WI38 (cell line): ENCODE measurements at regions not wholly inside any gene's neighbourhood (a gene's known extent, or its start where the extent isn't known, plus 50 kb on each side); places are given as distances from the start of the nearest gene placed in this dataset.

ENCODE experiments used
- H3K4me3 ChIP-seq: 2 replicates; pipeline ENCODE4 v1.5.1; 2011; ENCODE audit warnings: low read depth, mild to moderate bottlenecking, control low read depth, low read length
- TF ChIP-seq, protein P1 (sequence below): IDR thresholded peaks from 2 replicates; pipeline ENCODE4 v1.5.1; 2012; ENCODE audit warnings: low read depth, mild to moderate bottlenecking, control low read depth, low read length

DNA sequence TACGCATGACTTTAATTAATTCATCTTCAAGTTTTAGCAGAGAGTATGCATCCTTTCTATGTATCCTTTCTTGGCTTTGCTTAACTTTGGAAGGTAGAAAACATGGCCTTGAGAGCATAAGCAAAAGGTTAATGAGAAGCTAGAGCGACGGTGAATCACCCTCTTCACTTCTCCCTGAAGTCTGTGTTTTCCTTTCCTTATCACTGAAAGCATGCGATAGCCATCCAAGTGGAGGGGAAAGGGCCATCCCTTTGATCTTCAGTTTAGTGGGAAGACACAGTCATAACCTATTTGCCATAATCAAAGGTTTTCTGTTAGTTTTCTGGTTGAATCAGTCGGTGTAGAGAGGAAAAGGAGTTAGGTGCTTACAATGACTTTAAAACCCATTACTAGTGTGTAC is 354.0 kb upstream of the ROBO2 start:
- no peak overlapping the region for H3K4me3 ChIP-seq
- TF ChIP-seq, protein P1, sequence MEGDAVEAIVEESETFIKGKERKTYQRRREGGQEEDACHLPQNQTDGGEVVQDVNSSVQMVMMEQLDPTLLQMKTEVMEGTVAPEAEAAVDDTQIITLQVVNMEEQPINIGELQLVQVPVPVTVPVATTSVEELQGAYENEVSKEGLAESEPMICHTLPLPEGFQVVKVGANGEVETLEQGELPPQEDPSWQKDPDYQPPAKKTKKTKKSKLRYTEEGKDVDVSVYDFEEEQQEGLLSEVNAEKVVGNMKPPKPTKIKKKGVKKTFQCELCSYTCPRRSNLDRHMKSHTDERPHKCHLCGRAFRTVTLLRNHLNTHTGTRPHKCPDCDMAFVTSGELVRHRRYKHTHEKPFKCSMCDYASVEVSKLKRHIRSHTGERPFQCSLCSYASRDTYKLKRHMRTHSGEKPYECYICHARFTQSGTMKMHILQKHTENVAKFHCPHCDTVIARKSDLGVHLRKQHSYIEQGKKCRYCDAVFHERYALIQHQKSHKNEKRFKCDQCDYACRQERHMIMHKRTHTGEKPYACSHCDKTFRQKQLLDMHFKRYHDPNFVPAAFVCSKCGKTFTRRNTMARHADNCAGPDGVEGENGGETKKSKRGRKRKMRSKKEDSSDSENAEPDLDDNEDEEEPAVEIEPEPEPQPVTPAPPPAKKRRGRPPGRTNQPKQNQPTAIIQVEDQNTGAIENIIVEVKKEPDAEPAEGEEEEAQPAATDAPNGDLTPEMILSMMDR = no peak

DNA sequence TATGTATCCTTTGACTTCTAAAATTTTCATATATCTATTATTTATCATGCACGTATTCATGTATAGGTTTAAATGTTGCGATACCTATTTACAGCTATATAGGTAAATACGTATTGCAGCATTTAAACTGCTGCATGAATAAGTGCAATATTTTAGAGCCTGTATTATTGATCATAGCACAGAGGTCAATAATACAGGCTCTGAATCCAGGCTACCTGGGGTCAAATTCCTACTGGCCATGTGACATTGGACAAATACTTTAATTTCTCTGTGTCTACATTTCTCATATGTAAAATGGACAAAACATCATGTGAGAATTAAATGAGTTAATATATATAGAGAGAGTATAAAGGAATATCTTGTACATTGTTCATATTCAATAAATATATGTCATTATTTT is 352.9 kb upstream of the ROBO2 start:
- TF ChIP-seq, protein P1 = no peak
- no peak overlapping the region for H3K4me3 ChIP-seq

DNA sequence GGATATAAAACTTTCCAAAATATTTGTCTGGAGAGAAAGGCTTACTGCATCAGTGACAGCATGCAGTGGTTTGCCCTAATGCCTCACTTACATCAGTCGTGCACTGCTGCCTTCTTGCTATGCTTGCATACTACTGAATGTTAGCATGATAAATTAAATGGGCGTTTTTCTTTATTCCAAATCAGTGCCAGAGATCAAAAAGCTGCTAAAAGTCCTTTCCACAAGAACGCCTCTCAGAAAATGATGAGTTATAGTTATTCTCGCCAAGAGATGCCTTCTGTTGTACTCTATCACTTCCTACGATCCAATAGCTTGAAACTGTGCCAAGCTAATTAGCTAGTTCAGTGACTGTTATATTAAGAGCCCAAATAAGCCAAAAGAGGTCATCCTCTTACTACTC is 345.8 kb upstream of the ROBO2 start:
- TF ChIP-seq, protein P1 = no peak
- no peak overlapping the region for H3K4me3 ChIP-seq

DNA sequence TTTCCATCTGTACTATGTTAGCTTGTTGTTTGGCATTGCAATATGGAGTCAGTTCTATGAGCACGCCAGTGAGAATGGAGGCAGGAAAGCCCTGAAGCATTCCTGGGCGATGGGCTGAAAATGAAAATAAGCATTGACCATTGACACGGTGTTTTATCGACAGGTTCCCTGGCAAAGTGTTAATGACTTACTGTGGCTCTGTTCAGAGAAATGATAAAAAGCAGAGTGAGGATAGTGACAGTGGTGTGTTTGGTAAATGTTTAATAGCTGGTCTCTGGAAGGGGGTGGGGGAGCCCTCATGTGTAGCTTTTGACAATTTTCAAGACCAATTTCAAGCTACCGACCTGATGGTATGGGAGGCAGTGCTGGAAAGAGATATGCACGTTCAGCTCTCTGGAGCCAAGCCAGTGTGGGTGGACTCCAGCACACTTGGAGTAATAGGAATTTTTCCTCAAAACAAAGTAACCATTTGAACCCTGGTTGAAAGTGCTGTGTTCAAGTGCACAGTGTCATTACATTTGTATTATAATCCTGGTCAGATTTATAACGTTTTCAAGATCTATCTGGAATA is 341.7 kb upstream of the ROBO2 start:
- H3K4me3 ChIP-seq = no peak overlapping the region
- TF ChIP-seq, protein P1 = no peak

DNA sequence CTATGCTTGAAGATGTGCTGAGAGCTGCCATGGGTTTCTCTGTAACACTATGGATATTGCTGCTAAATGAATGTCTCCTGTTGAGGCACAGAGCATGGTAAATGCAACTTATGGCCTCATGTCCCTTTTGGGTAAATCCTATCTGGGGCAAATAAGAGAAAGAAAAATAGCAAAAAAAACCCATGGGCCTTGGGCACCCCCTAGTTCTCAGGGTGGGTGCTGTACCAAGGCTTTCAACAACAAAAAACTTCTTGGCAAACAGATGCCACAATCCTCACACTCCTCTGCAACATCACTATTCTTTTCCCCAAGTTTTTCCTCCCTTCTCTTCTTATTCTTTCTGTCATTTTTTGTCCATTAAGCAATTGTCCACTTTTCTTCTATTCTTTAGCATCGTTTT is 340.1 kb upstream of the ROBO2 start:
- TF ChIP-seq, protein P1 = no peak

DNA sequence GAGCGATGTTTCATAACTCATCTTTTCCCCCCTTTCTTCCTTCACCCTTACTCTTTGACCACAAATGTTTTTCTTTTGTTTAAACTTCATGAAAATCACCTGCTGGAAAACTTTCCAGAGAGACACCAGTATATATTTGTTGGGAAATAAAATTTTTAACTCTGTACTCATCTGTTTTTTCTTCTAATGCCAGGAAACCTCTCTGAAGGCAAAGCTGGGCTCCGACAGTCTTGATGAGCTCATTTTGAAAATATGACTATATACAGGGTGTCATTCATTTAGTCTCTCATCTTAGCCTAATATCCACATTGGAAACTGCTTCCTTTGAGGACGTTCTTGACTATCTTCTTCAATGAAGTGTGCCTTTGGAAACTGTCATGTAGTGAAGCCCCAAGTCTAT is 339.6 kb upstream of the ROBO2 start:
- H3K4me3 ChIP-seq = no peak overlapping the region
- TF ChIP-seq, protein P1 = no peak

More for the DNA sequence above, 340.1 kb upstream of the ROBO2 start:
- H3K4me3 ChIP-seq = no peak overlapping the region

DNA sequence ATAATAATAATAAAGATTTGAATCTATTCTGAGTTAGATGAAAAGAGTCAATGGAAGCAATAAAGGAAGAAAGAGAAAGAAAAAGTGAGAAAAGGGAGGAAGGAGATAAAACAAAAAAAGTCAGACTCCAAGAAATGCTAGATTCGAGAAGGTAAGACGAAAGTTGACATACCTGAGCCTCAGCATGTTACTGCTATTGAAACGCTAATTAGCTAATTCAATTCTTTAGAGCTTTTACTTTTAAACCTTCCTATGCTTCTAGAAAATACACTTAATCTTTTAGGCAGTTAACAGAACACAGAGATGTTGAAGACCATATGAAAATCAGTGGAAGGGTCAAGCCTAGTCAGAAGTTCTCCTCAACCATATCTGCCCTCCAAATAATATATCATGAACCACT is 337.2 kb upstream of the ROBO2 start:
- TF ChIP-seq, protein P1 = no peak
- H3K4me3 ChIP-seq = no peak overlapping the region
